ENCODE measurements at regions not wholly inside any gene's neighbourhood (a gene's known extent, or its start where the extent isn't known, plus 50 kb on each side); places are given as distances from the start of the nearest gene placed in this dataset.
A peak's percentile ranks its signal among the peaks of the same experiment; 100 is the strongest.

DNA sequence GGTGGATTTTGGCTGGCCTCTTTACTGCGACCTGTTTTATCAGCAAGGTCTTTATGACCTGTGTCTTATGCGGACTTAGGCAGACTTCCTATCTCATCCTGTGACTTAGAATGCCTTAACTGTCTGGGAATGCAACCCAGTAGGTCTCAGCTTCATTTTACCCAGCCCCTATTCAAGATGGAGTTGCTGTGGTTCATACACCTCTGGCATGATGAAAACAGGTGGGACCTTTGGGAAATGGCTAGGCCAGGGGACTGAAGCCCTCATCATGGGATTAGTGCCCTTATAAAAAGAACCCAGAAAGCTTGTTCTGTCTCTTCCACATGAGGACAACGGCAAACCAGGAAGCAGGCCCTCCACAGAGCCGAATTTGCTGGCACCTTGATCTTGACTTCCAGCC, 172.1 kb upstream of the MYO3A start:
- no peak overlapping the region for H3K27ac ChIP-seq
- TF ChIP-seq ZFX (IDR thresholded peaks at IDR 0.05): no peak
- TF ChIP-seq, protein P1, sequence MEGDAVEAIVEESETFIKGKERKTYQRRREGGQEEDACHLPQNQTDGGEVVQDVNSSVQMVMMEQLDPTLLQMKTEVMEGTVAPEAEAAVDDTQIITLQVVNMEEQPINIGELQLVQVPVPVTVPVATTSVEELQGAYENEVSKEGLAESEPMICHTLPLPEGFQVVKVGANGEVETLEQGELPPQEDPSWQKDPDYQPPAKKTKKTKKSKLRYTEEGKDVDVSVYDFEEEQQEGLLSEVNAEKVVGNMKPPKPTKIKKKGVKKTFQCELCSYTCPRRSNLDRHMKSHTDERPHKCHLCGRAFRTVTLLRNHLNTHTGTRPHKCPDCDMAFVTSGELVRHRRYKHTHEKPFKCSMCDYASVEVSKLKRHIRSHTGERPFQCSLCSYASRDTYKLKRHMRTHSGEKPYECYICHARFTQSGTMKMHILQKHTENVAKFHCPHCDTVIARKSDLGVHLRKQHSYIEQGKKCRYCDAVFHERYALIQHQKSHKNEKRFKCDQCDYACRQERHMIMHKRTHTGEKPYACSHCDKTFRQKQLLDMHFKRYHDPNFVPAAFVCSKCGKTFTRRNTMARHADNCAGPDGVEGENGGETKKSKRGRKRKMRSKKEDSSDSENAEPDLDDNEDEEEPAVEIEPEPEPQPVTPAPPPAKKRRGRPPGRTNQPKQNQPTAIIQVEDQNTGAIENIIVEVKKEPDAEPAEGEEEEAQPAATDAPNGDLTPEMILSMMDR (conservative IDR thresholded peaks at IDR 0.05): no peak

DNA sequence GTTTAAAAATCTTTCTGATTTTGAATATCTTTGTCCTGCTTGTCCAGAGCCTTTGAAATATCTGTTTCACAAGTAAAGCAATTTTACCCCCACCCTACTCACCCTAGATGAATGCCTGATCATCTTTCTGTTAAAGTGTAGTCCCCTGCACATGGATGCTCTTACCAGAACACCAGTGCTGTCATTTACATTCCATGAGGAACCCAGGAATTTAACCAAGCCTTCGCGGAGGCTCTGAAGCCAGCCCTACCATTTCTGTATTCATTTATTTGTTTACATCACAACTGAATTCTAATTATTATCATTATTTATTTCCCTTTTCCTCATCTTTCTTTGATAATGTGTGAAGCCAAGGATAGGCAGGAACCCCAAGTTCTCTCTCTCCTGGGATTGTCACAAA, 167.8 kb upstream of the MYO3A start:
- TF ChIP-seq, protein P1 (conservative IDR thresholded peaks at IDR 0.05): no peak
- TF ChIP-seq ZFX (IDR thresholded peaks at IDR 0.05): no peak
- H3K27ac ChIP-seq: no peak overlapping the region

DNA sequence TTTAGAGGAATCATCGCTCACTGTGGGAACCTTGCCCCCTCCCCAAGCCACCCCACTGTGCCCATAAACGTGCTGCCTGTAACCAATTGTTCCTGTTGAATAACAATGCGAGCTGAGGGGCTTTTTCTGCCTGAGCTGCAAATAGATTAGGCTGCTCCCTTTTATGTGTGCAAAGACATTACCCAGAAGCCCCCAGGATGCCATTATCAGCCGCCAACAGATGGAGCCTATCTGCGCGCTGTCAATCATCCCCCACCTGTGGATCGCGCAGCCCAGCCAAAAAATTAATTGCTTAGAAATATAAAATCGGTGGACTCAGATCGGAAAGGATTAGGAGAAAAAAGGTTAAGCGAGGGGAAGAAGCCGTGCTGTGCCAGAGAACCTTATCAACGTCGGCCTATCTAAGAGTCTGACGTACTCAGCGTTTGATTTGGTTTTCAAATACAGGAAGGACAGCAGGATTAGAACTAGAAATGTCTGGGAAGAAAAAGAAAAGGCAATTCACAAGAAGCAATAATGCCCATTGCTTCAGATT, 167.3 kb upstream of the MYO3A start:
- TF ChIP-seq, protein P1 (conservative IDR thresholded peaks at IDR 0.05): no peak
- TF ChIP-seq ZFX (IDR thresholded peaks at IDR 0.05): no peak
- no peak overlapping the region for H3K27ac ChIP-seq

DNA sequence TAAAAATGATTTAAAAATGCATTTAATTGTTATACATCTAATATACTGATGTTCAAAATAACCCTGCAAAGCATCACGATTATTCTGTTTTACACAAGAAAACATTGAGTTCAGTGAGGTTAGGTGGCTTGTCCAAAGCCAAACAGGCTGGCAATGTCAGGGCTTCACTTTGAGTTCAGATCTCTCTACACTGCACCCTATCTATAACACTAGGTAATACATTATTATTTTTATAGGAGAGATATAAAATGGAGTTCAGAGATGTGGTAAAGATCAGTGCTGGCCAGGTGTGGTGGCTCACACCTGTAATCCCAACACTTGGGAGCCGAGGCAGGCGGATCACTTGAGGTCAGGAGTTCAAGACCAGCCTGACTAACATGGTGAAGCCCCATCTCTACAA, 165.9 kb upstream of the MYO3A start:
- no peak overlapping the region for H3K27ac ChIP-seq
- TF ChIP-seq ZFX (IDR thresholded peaks at IDR 0.05): no peak
- TF ChIP-seq, protein P1 (conservative IDR thresholded peaks at IDR 0.05): peak; percentile 35

DNA sequence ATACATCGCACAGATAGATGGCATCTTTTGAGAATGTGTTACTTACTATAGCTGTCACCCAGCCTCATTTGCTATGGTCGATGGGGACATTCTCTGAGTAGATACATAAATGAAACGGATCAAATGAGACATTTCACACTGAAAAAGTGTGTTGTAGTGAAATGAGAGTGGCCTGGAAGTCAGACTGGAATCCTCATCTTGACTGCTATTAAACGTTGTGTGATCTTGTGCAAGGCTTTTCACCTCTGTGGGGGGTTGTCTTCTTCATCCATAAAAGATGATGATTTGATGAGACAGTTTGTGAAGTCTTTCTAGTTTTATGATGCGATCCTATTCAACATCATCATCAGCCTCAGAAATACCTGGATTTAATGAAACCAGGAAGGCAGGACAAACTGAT, 155.4 kb upstream of the MYO3A start:
- H3K27ac ChIP-seq: no peak overlapping the region
- no peak for TF ChIP-seq ZFX (IDR thresholded peaks at IDR 0.05)
- TF ChIP-seq, protein P1 (conservative IDR thresholded peaks at IDR 0.05): no peak

DNA sequence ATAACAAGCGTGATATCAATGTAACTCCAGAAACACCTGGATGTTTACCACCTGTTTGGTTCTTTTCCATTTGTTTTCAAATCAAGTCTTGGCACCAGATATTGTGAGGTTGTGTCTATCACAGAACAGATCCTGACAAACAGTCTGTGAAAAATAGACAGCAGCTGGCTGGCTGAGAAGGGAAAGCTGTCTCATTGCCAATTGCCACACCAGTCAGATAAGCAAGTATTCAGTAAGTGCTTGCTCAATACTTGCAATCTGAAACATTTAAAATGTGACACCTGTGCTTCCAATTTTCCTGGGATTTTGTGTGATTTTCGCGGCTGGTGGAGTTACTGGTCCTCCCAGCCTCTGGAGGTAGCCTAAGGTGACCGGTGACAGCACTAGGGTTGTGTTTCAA, 147.9 kb upstream of the MYO3A start:
- no peak overlapping the region for H3K27ac ChIP-seq
- TF ChIP-seq, protein P1 (conservative IDR thresholded peaks at IDR 0.05): no peak
- TF ChIP-seq ZFX (IDR thresholded peaks at IDR 0.05): no peak

DNA sequence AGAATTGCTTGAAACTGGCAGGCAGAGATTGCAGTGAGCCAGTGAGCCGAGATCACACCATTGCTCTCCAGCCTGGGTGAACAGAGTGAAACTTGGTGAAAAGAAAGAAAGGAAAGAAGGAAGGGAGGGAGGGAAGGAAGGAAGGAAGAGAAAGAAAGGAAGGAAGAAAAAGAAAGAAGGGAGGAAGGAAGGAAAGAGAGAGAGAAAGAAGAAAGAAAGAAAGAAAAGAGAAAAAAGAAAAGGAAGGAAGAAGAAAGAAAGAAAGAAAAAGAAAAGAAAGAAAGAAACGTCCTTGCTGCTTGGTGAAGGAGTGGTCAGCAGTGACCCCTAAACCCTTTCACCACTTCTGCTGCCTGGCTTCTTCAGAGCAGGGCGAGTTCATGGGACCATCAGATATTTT, 147.1 kb upstream of the MYO3A start:
- no peak overlapping the region for H3K27ac ChIP-seq
- TF ChIP-seq, protein P1 (conservative IDR thresholded peaks at IDR 0.05): no peak
- TF ChIP-seq ZFX (IDR thresholded peaks at IDR 0.05): no peak

All from C4-2B (cell line).